H1 (cell line): ENCODE measurements at regions not wholly inside any gene's neighbourhood (a gene's known extent, or its start where the extent isn't known, plus 50 kb on each side); places are given as distances from the start of the nearest gene placed in this dataset.

Experiments
- CTCF ChIA-PET: fragments of 300-600 bp; sonication (Branson Sonifier 250); formaldehyde crosslinking; loops from one replicate; lab custom pipeline; 2021; ENCODE audit not compliant: partially characterized antibody; lab: Charles Lee
- POLR2A ChIA-PET: fragments of 300-600 bp; sonication (Branson Sonifier 250); formaldehyde crosslinking; loops from one replicate; lab custom pipeline; 2021; ENCODE audit warnings: inconsistent platforms; ENCODE audit not compliant: partially characterized antibody; lab: Charles Lee
- DNase-seq, 2 experiments: peaks; one replicate each; pipeline versions ENCODE4 v3.0.0 to v3.0.0-alpha.2; 2010 to 2022; ENCODE audit warnings: low spot score in 2 of 2, low read depth in 1 of 2, mixed read lengths in 1 of 2
- FAIRE-seq: peaks from 2 replicates; lab custom pipeline; 2011; peaks lifted over from hg19 to GRCh38; lab: Jason Lieb, UNC
- H2AFZ ChIP-seq: 2 replicates; pipeline ENCODE4 v1.8.1; 2012; ENCODE audit warnings: low read length, inconsistent platforms
- H2AK5ac ChIP-seq: 2 replicates; pipeline ENCODE4 v1.6.1; 2013; ENCODE audit warnings: low read depth, low read length
- H2BK120ac ChIP-seq: replicated peaks from 2 replicates; pipeline ENCODE3; 2013; ENCODE audit warnings: low read depth, low read length, inconsistent platforms
- H2BK12ac ChIP-seq: 2 replicates; pipeline ENCODE4 v1.6.1; 2013; ENCODE audit warnings: low read depth, low read length
- H2BK15ac ChIP-seq: 2 replicates; pipeline ENCODE4 v1.6.1; 2013; ENCODE audit warnings: low read length
- H2BK20ac ChIP-seq: 2 replicates; pipeline ENCODE4 v1.6.1; 2013; ENCODE audit warnings: low read length
- H2BK5ac ChIP-seq: 2 replicates; pipeline ENCODE4 v1.6.1; 2013; ENCODE audit warnings: low read depth, low read length
- H3K14ac ChIP-seq: 2 replicates; pipeline ENCODE4 v1.6.1; 2013; ENCODE audit warnings: inconsistent platforms; ENCODE audit not compliant: insufficient read length
- H3K18ac ChIP-seq: 2 replicates; pipeline ENCODE4 v1.6.1; 2013; ENCODE audit warnings: low read length; ENCODE audit errors: extremely low read depth
- H3K23ac ChIP-seq: 2 replicates; pipeline ENCODE4 v1.6.1; 2013; ENCODE audit warnings: inconsistent platforms; ENCODE audit not compliant: insufficient read length
- H3K23me2 ChIP-seq: 2 replicates; pipeline ENCODE4 v1.6.1; 2013; ENCODE audit warnings: low read depth, low read length
- H3K27ac ChIP-seq: 2 replicates; pipeline ENCODE4 v1.6.1; 2011; ENCODE audit warnings: low read depth, low read length, inconsistent platforms
- H3K27me3 ChIP-seq, 4 experiments: replicated peaks in 1 of 4; 1 replicate in 1 of 4; 2 replicates in 3 of 4; pipeline versions ENCODE4 v1.6.1 to v1.8.1; 2011 to 2013; ENCODE audit warnings: low read length in 3 of 4, mild to moderate bottlenecking in 3 of 4, inconsistent platforms in 2 of 4, mixed read lengths in 2 of 4, moderate library complexity in 1 of 4; ENCODE audit not compliant: control insufficient read depth in 3 of 4, insufficient read depth in 3 of 4; ENCODE audit errors: extremely low read depth in 1 of 4
- H3K36me3 ChIP-seq, 4 experiments: 2 replicates each; pipeline versions ENCODE4 v1.6.1 to v1.8.1; 2011 to 2013; ENCODE audit warnings: mild to moderate bottlenecking in 4 of 4, low read length in 3 of 4, moderate library complexity in 2 of 4, control low read depth in 1 of 4, inconsistent platforms in 1 of 4; ENCODE audit not compliant: insufficient read depth in 4 of 4, control insufficient read depth in 2 of 4
- H3K4ac ChIP-seq: replicated peaks from 2 replicates; pipeline ENCODE3; 2013; ENCODE audit warnings: low read length, low read depth, mixed read lengths, inconsistent platforms; ENCODE audit not compliant: insufficient read length
- H3K4me1 ChIP-seq, 4 experiments: replicated peaks in 1 of 4; 1 replicate in 1 of 4; 2 replicates in 3 of 4; pipeline versions ENCODE4 v1.6.1 to v1.8.1; 2011 to 2013; ENCODE audit warnings: low read length in 3 of 4, inconsistent platforms in 2 of 4, mixed read lengths in 1 of 4; ENCODE audit not compliant: insufficient read depth in 4 of 4, control insufficient read depth in 3 of 4
- H3K4me2 ChIP-seq, 2 experiments: 2 replicates each; pipeline versions ENCODE4 v1.6.1 to v1.8.1; 2011 to 2013; ENCODE audit warnings: low read depth in 2 of 2, low read length in 2 of 2, control low read depth in 1 of 2, inconsistent platforms in 1 of 2, mild to moderate bottlenecking in 1 of 2; ENCODE audit not compliant: insufficient read depth in 1 of 2
- H3K4me3 ChIP-seq, 4 experiments: fragments of 200-600, 300-600 bp in 1 of 4; sonication (generic), shearing (Covaris generic), sonication (Bioruptor Twin) in 1 of 4; 2 replicates each; pipeline versions ENCODE4 v1.5.1 to v1.8.1; 2011 to 2016; ENCODE audit warnings: low read length in 4 of 4, low read depth in 3 of 4, control low read depth in 2 of 4, inconsistent platforms in 2 of 4, mild to moderate bottlenecking in 2 of 4, mixed read lengths in 1 of 4, moderate library complexity in 1 of 4; ENCODE audit not compliant: insufficient read depth in 2 of 4; ENCODE audit errors: extremely low read depth in 1 of 4
- H3K56ac ChIP-seq: replicated peaks from 2 replicates; pipeline ENCODE3; 2013; ENCODE audit warnings: low read depth, mild to moderate bottlenecking, mixed read lengths, low read length, inconsistent platforms; ENCODE audit not compliant: insufficient read length
- H3K79me1 ChIP-seq: 2 replicates; pipeline ENCODE4 v1.6.1; 2013; ENCODE audit warnings: low read depth, low read length, control low read depth
- H3K79me2 ChIP-seq, 2 experiments: 2 replicates each; pipeline versions ENCODE4 v1.6.1 to v1.8.1; 2012 to 2013; ENCODE audit warnings: low read length in 2 of 2, mild to moderate bottlenecking in 2 of 2, inconsistent platforms in 1 of 2; ENCODE audit not compliant: insufficient read depth in 2 of 2, control insufficient read depth in 1 of 2
- H3K9ac ChIP-seq, 4 experiments: replicated peaks in 1 of 4; 1 replicate in 1 of 4; 2 replicates in 3 of 4; pipeline versions ENCODE4 v1.6.1 to v1.8.1; 2011 to 2013; ENCODE audit warnings: low read depth in 3 of 4, low read length in 3 of 4, control low read depth in 2 of 4, mild to moderate bottlenecking in 2 of 4, moderate library complexity in 2 of 4, inconsistent platforms in 1 of 4; ENCODE audit errors: extremely low read depth in 1 of 4
- H3K9me3 ChIP-seq, 2 experiments: 2 replicates each; pipeline versions ENCODE4 v1.6.1 to v1.8.1; 2012 to 2013; ENCODE audit warnings: mild to moderate bottlenecking in 2 of 2, moderate library complexity in 2 of 2, control low read depth in 1 of 2, inconsistent platforms in 1 of 2, low read depth in 1 of 2, low read length in 1 of 2, mixed read lengths in 1 of 2; ENCODE audit not compliant: insufficient read depth in 2 of 2
- H4K20me1 ChIP-seq, 2 experiments: replicated peaks in 1 of 2; 2 replicates each; pipeline versions ENCODE3 to v1.8.1; 2011 to 2013; ENCODE audit warnings: inconsistent platforms in 2 of 2, low read length in 2 of 2, mild to moderate bottlenecking in 1 of 2; ENCODE audit not compliant: insufficient read depth in 2 of 2, control insufficient read depth in 1 of 2
- H4K5ac ChIP-seq: 2 replicates; pipeline ENCODE4 v1.6.1; 2013; ENCODE audit warnings: low read length, low read depth, mixed read lengths, inconsistent platforms; ENCODE audit not compliant: insufficient read length
- H4K8ac ChIP-seq: 2 replicates; pipeline ENCODE4 v1.8.0; 2013; ENCODE audit warnings: mild to moderate bottlenecking, moderate library complexity, low read length, inconsistent platforms; ENCODE audit not compliant: insufficient read depth; ENCODE audit errors: extremely low read depth
- H4K91ac ChIP-seq: replicated peaks from 2 replicates; pipeline ENCODE3; 2013; ENCODE audit warnings: low read length, mixed read lengths, inconsistent platforms; ENCODE audit not compliant: insufficient read length
- JUND ChIP-seq: IDR thresholded peaks from 2 replicates; pipeline ENCODE4 v1.6.1; 2011; ENCODE audit warnings: mild to moderate bottlenecking, improper control_type of control experiment, low read length
- SIRT6 ChIP-seq: IDR thresholded peaks from one replicate; pipeline ENCODE4 v1.7.1; 2012; ENCODE audit warnings: low read length, inconsistent platforms
- SUZ12 ChIP-seq: fragments of 200-600 bp; sonication (generic); IDR thresholded peaks from 2 replicates; pipeline ENCODE4 v1.6.1; 2012; ENCODE audit warnings: mild to moderate bottlenecking, inconsistent platforms, low read length, moderate library complexity, mixed read lengths
- TEAD4 ChIP-seq: IDR thresholded peaks from 2 replicates; pipeline ENCODE4 v1.6.1; 2012; ENCODE audit warnings: low read depth, low read length, inconsistent platforms, mixed read lengths
- WGBS, 2 experiments: shearing (Covaris generic) in 1 of 2; methylation state at CpG; one replicate each; pipeline versions ENCODE4 v1.1.6 to v1.1.7; 2013 to 2015; ENCODE audit warnings: low lambda C conversion rate in 2 of 2, mixed read lengths in 2 of 2, inconsistent platforms in 1 of 2, low coverage in 1 of 2, missing lambda C conversion rate in 1 of 2; ENCODE audit not compliant: insufficient replicate concordance in 2 of 2, insufficient coverage in 1 of 2, insufficient read length in 1 of 2; ENCODE audit errors: extremely low coverage in 1 of 2, missing lambda C conversion rate in 1 of 2; 5-methylcytosine and 5-hydroxymethylcytosine counted together

- H3K23me2 ChIP-seq = no peaks in the 10 kb centered on the region
- no peak overlapping the region for H2AK5ac ChIP-seq
- FAIRE-seq (no peak), DNase-seq (no peak)
- H3K79me1 ChIP-seq = no peaks in the 10 kb centered on the region
- H3K9me3 ChIP-seq = no peaks in the 10 kb centered on the region
- WGBS, 2 experiments = 87% methylated on average over 2 of the region's 2 CpGs; no CpG with 5 or more reads in 1 of the 2 experiments
- no peak overlapping the region for H4K91ac ChIP-seq
- H3K18ac ChIP-seq = no peak overlapping the region
- H2BK120ac ChIP-seq = no peak overlapping the region
- no peak for TF ChIP-seq SUZ12
- TF ChIP-seq TEAD4 = no peak
- no peak for TF ChIP-seq SIRT6
- no peak for TF ChIP-seq JUND
- H2BK20ac ChIP-seq = no peak overlapping the region
- H3K23ac ChIP-seq = no peak overlapping the region
- H3K56ac ChIP-seq = no peak overlapping the region
- no peaks in the 10 kb centered on the region for H3K27me3 ChIP-seq
- no peak overlapping the region for H3K9ac ChIP-seq
- no peak overlapping the region for H2BK5ac ChIP-seq
- no peaks in the 10 kb centered on the region for H3K79me2 ChIP-seq
- H3K4me2 ChIP-seq = no peak overlapping the region
- POLR2A ChIA-PET = no interaction called here
- no peak overlapping the region for H2BK15ac ChIP-seq
- CTCF ChIA-PET = interaction anchor here (1.6 kb wide), 1 partner anchor 878 kb away, joined by 3 read pairs; no protein-coding TSS in a partner anchor
- H3K36me3 ChIP-seq = no peaks in the 10 kb centered on the region
- H3K27ac ChIP-seq = no peak overlapping the region
- H2AFZ ChIP-seq = no peak overlapping the region
- no peak overlapping the region for H3K14ac ChIP-seq
- no peak overlapping the region for H3K4me3 ChIP-seq
- no peaks in the 10 kb centered on the region for H4K20me1 ChIP-seq
- H3K4ac ChIP-seq = no peak overlapping the region
- no peak overlapping the region for H2BK12ac ChIP-seq
- H4K5ac ChIP-seq = no peak overlapping the region
- H3K4me1 ChIP-seq = no peaks in the 10 kb centered on the region; a peak in 2 of 7 replicates
- H4K8ac ChIP-seq = no peak overlapping the region; the same call in 1 of the 2 replicates
Observed at GRCh38 chr14:98187281-98187680, 1084.7 kb downstream of the BCL11B start.
